Astrocyte of the spinal cord (primary cell): ENCODE measurements at regions not wholly inside any gene's neighbourhood (a gene's known extent, or its start where the extent isn't known, plus 50 kb on each side); places are given as distances from the start of the nearest gene placed in this dataset.

Experiments
- DNase-seq: peaks from one replicate; pipeline ENCODE4 v3.0.0; 2011; ENCODE audit warnings: low read depth, low spot score
- H3K4me3 ChIP-seq: 2 replicates; pipeline ENCODE4 v1.5.1; 2011; ENCODE audit warnings: low read depth, mild to moderate bottlenecking, low read length, moderate library complexity
- CTCF ChIP-seq: IDR thresholded peaks from 2 replicates; pipeline ENCODE4 v1.5.1; 2012; ENCODE audit warnings: low read depth, mild to moderate bottlenecking, low read length, inconsistent platforms
- in situ Hi-C: cut with HindIII; loops from 2 replicates; pipeline ENCODE4 v1.10.0; 2017; ENCODE audit warnings: low sequenced_read_pairs

DNA sequence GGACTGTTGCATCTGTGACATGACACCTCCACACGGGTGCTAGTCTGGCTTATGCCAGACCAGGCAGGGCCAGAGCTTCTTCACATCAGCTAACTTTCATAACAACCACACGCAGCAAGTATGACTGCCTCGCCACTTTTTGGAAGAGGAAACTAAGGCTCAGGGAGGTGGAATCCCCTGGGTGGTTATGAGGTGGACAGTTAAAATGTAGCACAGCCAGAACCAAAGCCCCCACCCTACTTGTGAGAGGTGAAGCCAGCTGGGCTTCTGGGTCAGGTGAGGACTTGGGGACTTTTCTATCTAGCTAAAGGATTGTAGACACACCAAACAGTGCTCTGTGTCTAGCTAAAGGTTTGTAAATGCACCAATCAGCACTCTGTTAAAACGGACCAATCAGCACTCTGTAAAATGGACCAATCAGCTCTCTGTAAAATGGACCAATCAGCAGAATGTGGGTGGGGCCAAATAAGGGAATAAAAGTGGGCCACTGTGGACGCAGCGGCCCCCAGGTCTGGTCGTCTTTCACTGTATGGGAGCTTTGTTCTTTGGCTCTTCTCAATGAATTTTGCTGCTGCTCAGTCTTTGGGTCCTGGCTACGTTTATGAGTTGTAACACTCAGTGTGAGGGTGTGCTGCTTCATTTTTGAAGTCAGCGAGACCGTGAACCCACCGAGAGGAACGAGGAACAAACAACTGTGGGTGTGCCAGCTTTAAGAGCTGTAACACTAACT lies 171.0 kb downstream of the PTPN20 start:
- in situ Hi-C loops: no loop called here
- DNase-seq: no peak
- no peak for TF ChIP-seq CTCF
- no peak overlapping the region for H3K4me3 ChIP-seq

- DNase-seq: no peak
- TF ChIP-seq CTCF: no peak
- no peak overlapping the region for H3K4me3 ChIP-seq
- in situ Hi-C loops: no loop called here
Measured at GRCh38 chr10:47087667-47088066, 176.4 kb downstream of the PTPN20 start.

- no peak overlapping the region for H3K4me3 ChIP-seq
- no peak for DNase-seq
- no peak for TF ChIP-seq CTCF
- in situ Hi-C loops: no loop called here
Measured at GRCh38 chr10:47088656-47089354, 177.6 kb downstream of the PTPN20 start.

DNA sequence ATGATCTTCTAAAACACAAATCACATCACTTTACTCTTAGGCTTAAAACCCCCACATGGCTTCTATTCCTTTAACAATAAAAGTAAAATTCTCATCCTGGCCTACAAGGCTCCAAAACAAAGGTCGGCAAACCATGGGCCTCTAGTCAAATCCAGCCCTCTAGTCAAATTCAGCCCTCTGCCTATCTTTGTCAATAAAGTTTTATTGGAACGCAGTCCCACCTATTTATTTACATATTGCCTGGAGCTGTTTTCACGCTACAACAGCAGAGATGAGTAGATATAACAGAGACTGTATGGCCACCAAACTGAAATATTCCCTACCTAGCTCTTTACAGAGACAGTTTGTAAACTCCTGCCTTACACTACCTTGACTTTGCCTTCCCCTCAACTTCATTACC lies 178.8 kb downstream of the PTPN20 start:
- no peak for TF ChIP-seq CTCF
- DNase-seq: no peak
- no peak overlapping the region for H3K4me3 ChIP-seq
- in situ Hi-C loops: no loop called here

DNA sequence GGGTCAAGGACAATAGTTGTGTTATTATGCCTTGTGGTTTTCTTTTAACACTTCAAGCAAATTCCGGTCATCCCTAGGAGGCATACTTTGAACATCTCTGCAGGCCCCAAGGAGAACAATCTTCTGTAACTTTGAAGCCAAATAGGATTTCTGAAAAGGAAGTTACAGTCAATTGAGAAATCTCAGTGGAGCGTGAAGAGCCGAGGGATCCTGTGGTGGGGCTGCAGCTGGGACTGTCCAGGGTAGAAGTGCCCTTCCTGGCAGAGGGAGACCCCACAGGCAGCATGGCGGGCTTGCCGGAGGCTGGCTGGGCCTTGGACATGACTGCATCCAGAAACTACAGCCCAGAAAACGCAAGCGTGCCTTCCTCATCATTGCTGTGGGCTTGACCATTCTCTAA lies 179.7 kb downstream of the PTPN20 start:
- peak; percentile 13 for DNase-seq
- in situ Hi-C loops: no loop called here
- H3K4me3 ChIP-seq: no peak overlapping the region
- TF ChIP-seq CTCF: no peak

- no peak for TF ChIP-seq CTCF
- H3K4me3 ChIP-seq: no peak overlapping the region
- no peak for DNase-seq
- in situ Hi-C loops: no loop called here
Measured at GRCh38 chr10:47091421-47091820, 180.2 kb downstream of the PTPN20 start.
